Activated T-cell treated with anti-CD3 and anti-CD28 coated beads, Interleukin-2, amount 50 U/mL, for 72 hours (primary cell): ENCODE measurements at regions not wholly inside any gene's neighbourhood (a gene's known extent, or its start where the extent isn't known, plus 50 kb on each side); places are given as distances from the start of the nearest gene placed in this dataset.

Source experiments
- ATAC-seq, 2 donors: fragments of 150-1000 bp; cut with Tn5 transposase; replicated peaks in 1 of 2; 2 replicates each; pipeline ENCODE4 v1.10.0; 2021; ENCODE audit warnings: moderate library complexity in 2 of 2, mild to moderate bottlenecking in 1 of 2
- DNase-seq, 2 donors: peaks; one replicate each; pipeline ENCODE4 v3.0.0; 2021 to 2022; ENCODE audit warnings: mixed read lengths in 1 of 2
- H3K27ac Mint-ChIP-seq: one replicate; pipeline ENCODE4 v1.8.0; 2022; ENCODE audit warnings: mild to moderate bottlenecking, moderate library complexity, mixed read lengths
- H3K27me3 Mint-ChIP-seq: one replicate; pipeline ENCODE4 v1.8.0; 2022; ENCODE audit warnings: low read depth, mixed read lengths
- H3K36me3 Mint-ChIP-seq, 2 donors: one replicate each; pipeline ENCODE4 v1.8.0; 2022; ENCODE audit warnings: mixed read lengths in 2 of 2, mild to moderate bottlenecking in 1 of 2; ENCODE audit not compliant: insufficient read depth in 2 of 2
- H3K4me1 Mint-ChIP-seq: one replicate; pipeline ENCODE4 v1.8.0; 2022; ENCODE audit warnings: low read depth, mixed read lengths
- H3K4me3 Mint-ChIP-seq, 2 donors: one replicate each; pipeline ENCODE4 v1.8.0; 2022; ENCODE audit warnings: mild to moderate bottlenecking in 2 of 2, mixed read lengths in 2 of 2, moderate library complexity in 2 of 2
- H3K9me3 Mint-ChIP-seq, 2 donors: one replicate each; pipeline ENCODE4 v1.8.0; 2022; ENCODE audit warnings: mixed read lengths in 2 of 2

DNA sequence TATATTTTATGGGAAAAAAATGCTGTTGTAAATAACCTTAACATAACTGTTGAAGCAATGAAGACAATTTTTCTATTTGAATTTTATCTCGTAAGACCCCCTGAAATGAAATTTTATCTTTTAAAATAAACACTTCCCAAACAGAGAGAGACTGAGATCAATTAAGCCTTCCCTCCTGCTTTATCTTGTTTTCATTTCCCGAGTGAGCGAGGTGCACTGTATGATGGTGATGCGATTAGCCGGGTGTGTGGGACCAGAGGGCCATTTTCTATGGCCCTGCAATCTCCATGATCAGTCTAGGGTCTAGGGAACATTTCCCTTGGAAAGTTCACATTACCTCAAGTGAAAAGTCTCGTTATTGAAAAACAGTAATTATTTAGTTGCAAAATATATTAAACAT lies 134.1 kb upstream of the MID1 start:
- H3K4me3 Mint-ChIP-seq, result no peak overlapping the region
- H3K9me3 Mint-ChIP-seq, result peaks cover 0 to 1% of the 10 kb centered on the region in 2 donors
- peaks cover 6% of the 10 kb centered on the region for H3K27me3 Mint-ChIP-seq
- no peak for DNase-seq
- no peak overlapping the region for H3K27ac Mint-ChIP-seq
- H3K36me3 Mint-ChIP-seq, result no peaks in the 10 kb centered on the region
- ATAC-seq, result no peak
- no peaks in the 10 kb centered on the region for H3K4me1 Mint-ChIP-seq

DNA sequence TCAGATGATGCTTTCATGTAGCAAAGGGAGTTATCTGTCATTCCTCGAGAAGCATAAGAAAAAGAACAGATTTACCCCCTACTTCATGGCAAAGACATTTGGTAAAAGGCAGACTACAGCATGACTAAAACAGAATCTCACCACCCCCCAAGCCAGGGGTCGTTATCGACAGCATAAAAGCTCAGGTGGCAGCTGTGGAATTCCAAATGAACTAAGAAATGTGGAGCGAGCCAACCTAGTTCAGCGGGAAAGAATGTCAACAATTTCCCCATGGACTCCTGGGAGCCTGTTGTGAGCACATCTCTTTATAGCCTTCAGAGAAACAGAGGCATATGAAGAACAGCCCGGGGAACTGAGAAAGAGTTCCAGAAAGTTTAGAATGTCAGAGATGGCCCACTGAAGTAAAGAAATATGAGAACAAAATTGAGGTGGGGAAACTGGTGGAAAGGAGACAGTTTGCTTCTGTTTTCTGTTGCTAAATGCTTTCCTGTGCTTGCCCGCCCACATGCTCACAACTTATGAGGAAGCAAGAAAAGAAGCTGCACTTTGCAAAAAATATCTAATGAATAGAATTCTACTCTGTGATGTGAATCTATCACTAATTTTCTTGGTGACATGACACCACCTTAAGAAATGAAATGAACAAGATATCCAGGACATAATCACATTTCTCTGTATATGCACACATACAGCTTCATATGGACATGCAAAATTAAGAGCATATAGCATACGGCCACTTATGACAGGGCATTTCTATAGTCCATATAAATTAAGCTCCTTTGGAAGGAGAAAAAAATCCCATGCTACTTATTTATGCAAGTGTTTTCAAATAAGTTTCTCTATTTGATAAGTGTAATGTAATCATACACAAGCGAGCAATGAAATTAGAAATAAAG lies 135.3 kb upstream of the MID1 start:
- Mint-ChIP-seq H3K27ac (no peak overlapping the region), H3K27me3 (peaks cover 6% of the 10 kb centered on the region), H3K4me3 (no peak overlapping the region), H3K4me1 (no peaks in the 10 kb centered on the region), H3K36me3 (no peaks in the 10 kb centered on the region), H3K9me3 (no peaks in the 10 kb centered on the region)
- DNase-seq (no peak), ATAC-seq (no peak)

GRCh38 chrX:10756441-10756840 lies 136.1 kb upstream of the MID1 start:
- no peaks in the 10 kb centered on the region for H3K4me1 Mint-ChIP-seq
- no peaks in the 10 kb centered on the region for H3K36me3 Mint-ChIP-seq
- DNase-seq (no peak), ATAC-seq (no peak)
- no peak overlapping the region for H3K27ac Mint-ChIP-seq
- no peaks in the 10 kb centered on the region for H3K9me3 Mint-ChIP-seq
- peaks cover 6% of the 10 kb centered on the region for H3K27me3 Mint-ChIP-seq
- no peak overlapping the region for H3K4me3 Mint-ChIP-seq

DNA sequence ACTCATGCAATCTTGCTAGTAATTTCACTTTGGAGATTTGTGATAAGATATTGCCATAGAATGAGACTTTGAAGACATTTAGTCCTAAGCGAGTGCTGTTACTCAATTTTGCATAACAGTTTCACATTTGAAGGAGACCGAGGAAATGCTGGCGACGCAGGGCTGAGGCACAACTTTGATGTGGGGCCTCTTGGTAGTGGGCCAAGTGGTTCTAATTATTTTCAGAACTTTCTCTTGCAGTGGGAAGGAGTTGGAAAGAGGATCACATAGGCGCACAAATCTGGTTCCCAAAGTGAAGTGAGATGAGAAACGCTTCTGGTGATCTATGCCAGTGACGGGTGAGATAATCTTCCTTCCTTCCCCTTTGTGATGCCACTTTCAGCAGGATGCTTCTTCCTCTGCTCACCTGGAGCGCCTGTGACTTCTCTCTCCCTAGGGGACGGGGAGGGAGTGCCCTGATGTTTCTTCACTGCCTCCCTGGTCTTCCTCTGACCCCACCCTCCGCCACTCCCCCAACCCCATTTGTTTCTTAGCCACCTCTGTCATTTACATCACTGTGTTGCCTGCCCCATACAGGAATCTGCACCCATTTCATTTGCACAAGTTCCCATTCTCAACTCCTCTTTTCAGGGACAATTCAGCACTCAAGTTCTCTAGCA lies 138.9 kb upstream of the MID1 start:
- Mint-ChIP-seq H3K4me3 (no peak overlapping the region), H3K9me3 (no peaks in the 10 kb centered on the region), H3K4me1 (no peaks in the 10 kb centered on the region), H3K36me3 (no peaks in the 10 kb centered on the region), H3K27ac (no peak overlapping the region), H3K27me3 (peaks cover 6% of the 10 kb centered on the region)
- DNase-seq (no peak), ATAC-seq (no peak)

- H3K4me3 Mint-ChIP-seq, result no peak overlapping the region
- no peaks in the 10 kb centered on the region for H3K4me1 Mint-ChIP-seq
- no peak for DNase-seq
- H3K36me3 Mint-ChIP-seq, result no peaks in the 10 kb centered on the region
- ATAC-seq, result no peak
- no peak overlapping the region for H3K27ac Mint-ChIP-seq
- H3K9me3 Mint-ChIP-seq, result no peaks in the 10 kb centered on the region
- no peaks in the 10 kb centered on the region for H3K27me3 Mint-ChIP-seq
Measured at GRCh38 chrX:10761447-10761846, 141.1 kb upstream of the MID1 start.

DNA sequence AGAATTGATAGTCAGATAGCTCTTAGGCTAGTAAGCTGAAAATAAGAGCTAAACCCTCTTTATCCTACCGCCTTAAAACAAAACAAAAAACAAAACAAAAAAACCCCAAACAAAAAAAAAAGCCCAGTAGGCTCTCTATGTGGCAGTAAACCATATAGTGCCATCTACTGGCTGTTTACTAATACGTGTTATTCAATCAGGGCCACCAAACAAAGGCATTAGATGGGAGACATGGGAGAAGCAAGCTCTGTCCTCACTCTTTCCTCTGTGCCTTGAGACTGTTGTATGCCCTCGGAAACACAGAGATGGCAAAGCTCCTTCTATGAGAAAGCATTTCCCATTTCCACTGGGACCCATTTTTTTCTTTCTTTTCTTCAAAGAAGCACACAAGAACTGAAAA lies 148.8 kb upstream of the MID1 start:
- no peaks in the 10 kb centered on the region for H3K9me3 Mint-ChIP-seq
- H3K27me3 Mint-ChIP-seq, result peaks cover 11% of the 10 kb centered on the region
- no peaks in the 10 kb centered on the region for H3K4me1 Mint-ChIP-seq
- H3K36me3 Mint-ChIP-seq, result no peaks in the 10 kb centered on the region
- DNase-seq, result no peak
- no peak overlapping the region for H3K27ac Mint-ChIP-seq
- ATAC-seq, result no peak
- no peak overlapping the region for H3K4me3 Mint-ChIP-seq

DNA sequence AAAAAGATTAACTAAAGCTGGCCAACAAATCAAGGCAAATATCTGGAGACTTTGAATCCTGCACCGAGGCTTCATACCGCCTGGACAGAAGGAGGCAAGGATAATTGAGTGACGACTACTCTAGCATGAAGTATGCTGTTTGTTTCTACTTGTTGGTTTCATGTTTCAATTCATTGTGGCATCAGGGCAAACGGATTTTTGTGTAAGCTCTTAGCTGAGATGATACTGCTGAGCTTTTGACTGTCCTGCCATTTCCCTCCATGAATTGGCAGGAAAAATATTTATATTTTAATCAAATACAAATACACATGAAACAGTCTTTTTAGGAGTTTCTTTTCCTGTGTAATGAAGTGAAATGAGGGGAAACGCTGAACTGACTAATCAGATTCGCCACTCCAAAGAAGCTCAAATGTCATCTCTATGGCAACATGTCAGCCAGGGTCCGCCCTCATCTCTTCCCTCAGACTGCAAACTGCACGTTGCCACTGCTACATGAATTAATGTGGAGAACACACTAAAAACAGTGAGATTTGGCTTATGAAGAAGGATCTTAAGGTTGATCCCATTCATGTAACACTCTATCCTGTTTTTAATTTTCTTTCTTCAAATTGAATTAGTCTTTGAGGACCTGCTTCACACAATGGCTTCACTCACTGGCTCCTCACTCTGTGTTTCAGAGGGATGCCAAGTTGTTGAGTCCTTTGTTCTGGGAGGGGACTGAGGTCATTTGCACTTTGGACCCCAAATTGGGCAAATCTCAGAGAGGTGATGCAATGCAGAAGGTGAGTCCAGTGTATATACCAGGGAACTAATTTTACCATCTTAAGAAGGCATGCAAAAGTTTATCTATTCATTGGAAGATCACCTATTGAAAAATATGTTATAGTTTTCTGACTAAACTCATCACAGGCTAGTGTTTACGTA lies 149.6 kb upstream of the MID1 start:
- no peak for DNase-seq
- no peaks in the 10 kb centered on the region for H3K9me3 Mint-ChIP-seq

DNA sequence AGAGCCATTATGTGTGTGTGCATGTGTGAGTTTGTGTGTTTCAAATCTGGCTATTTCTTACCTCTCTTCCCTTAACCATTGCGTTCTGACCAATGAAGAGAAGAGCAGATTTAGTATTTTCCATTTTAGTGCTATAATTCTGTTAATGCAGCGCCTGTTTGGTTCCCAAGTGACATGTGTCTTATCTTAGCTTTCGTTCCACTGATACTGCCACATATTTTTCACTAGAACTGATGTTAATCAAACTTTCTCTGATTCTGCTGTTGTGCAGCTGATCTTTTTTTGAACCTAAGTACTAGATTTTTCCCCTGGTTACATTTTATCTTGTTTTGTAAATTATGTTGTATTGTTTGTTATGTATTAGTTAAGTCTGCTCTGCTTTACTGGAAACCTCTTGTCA lies 152.9 kb upstream of the MID1 start:
- Mint-ChIP-seq H3K36me3 (no peaks in the 10 kb centered on the region), H3K27me3 (peaks cover 11% of the 10 kb centered on the region), H3K4me1 (no peaks in the 10 kb centered on the region), H3K4me3 (no peak overlapping the region), H3K9me3 (peaks cover 0 to 1% of the 10 kb centered on the region in 2 donors), H3K27ac (no peak overlapping the region)
- DNase-seq (no peak), ATAC-seq (no peak)

More for the DNA sequence above, 149.6 kb upstream of the MID1 start:
- no peak overlapping the region for H3K27ac Mint-ChIP-seq
- ATAC-seq, result no peak
- peaks cover 11% of the 10 kb centered on the region for H3K27me3 Mint-ChIP-seq
- H3K36me3 Mint-ChIP-seq, result no peaks in the 10 kb centered on the region
- H3K4me1 Mint-ChIP-seq, result no peaks in the 10 kb centered on the region
- no peak overlapping the region for H3K4me3 Mint-ChIP-seq

- H3K4me3 Mint-ChIP-seq, result no peak overlapping the region
- peaks cover 0 to 4% of the 10 kb centered on the region in 2 donors for H3K9me3 Mint-ChIP-seq
- no peak overlapping the region for H3K27ac Mint-ChIP-seq
- ATAC-seq, result no peak
- no peaks in the 10 kb centered on the region for H3K36me3 Mint-ChIP-seq
- DNase-seq, result no peak
- no peaks in the 10 kb centered on the region for H3K4me1 Mint-ChIP-seq
- H3K27me3 Mint-ChIP-seq, result peaks cover 11% of the 10 kb centered on the region
Measured at GRCh38 chrX:10781847-10782530, 161.6 kb upstream of the MID1 start.

- H3K4me1 Mint-ChIP-seq, result no peaks in the 10 kb centered on the region
- no peak for ATAC-seq
- H3K4me3 Mint-ChIP-seq, result no peak overlapping the region
- peaks cover 0 to 3% of the 10 kb centered on the region in 2 donors for H3K9me3 Mint-ChIP-seq
- no peak for DNase-seq
- H3K27ac Mint-ChIP-seq, result no peak overlapping the region
- peaks cover 11% of the 10 kb centered on the region for H3K27me3 Mint-ChIP-seq
- no peaks in the 10 kb centered on the region for H3K36me3 Mint-ChIP-seq
Measured at GRCh38 chrX:10783451-10783995, 163.1 kb upstream of the MID1 start.

GRCh38 chrX:10787264-10787663 lies 166.9 kb upstream of the MID1 start:
- Mint-ChIP-seq H3K27me3 (peaks cover 6% of the 10 kb centered on the region), H3K4me1 (no peaks in the 10 kb centered on the region), H3K27ac (no peak overlapping the region), H3K4me3 (no peak overlapping the region), H3K9me3 (peaks cover 0 to 3% of the 10 kb centered on the region in 2 donors), H3K36me3 (no peaks in the 10 kb centered on the region)
- no peak for ATAC-seq
- no peak for DNase-seq

GRCh38 chrX:10794203-10794630 lies 173.8 kb upstream of the MID1 start:
- Mint-ChIP-seq H3K36me3 (no peaks in the 10 kb centered on the region), H3K27me3 (peaks cover 6% of the 10 kb centered on the region), H3K4me3 (no peak overlapping the region), H3K4me1 (no peaks in the 10 kb centered on the region), H3K27ac (no peak overlapping the region), H3K9me3 (no peaks in the 10 kb centered on the region)
- DNase-seq (no peak), ATAC-seq (no peak)
